ENCODE measurements at regions not wholly inside any gene's neighbourhood (a gene's known extent, or its start where the extent isn't known, plus 50 kb on each side); places are given as distances from the start of the nearest gene placed in this dataset.

DNA sequence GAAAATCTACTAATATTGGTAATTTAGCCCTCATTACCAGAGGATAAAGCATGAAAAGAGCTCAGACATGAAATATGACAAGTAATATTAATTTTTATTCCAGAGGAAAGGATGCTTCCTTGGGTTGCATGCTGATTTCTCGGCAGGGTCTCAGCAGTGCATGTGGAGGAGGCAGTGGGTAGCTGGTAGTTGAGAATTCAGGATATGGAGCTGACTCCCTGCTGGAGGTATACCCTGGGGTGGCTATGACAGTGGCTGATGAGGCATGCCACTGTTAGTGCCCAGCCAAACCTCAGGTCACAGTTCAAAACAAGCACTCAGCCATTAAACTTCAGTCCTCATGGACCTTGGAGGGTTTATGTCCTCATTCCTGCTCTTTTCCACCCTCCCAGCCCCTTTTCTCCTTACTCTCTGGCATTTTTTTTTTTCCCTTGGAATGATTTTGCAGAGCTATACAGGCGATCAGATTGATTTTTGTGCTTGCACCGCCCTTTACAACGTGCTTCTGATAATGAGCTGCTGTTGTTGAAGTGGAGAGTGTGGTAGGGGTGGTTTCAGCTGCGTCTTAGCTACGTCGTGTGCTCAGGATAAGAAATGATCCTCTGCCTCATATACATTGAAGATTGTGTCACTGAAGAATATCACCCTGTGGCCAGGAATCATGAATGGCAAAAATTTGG, 761.9 kb upstream of the MMS22L start:
- peaks cover 25% of the 10 kb centered on the region for H3K4me1 Mint-ChIP-seq
- Histone ChIP-seq H3K27ac (ENCODE audit: low read depth, low read length) (peak overlapping the region; percentile 84), H3K4me1 (ENCODE audit: control insufficient read depth, insufficient read depth, low read length) (peaks cover 1% of the 10 kb centered on the region)

GRCh38 chr6:98047164-98047563, 764.1 kb upstream of the MMS22L start:
- no peak overlapping the region for H3K27ac ChIP-seq (ENCODE audit: low read depth, low read length)
- Mint-ChIP-seq H3K4me1 (peaks cover 13% of the 10 kb centered on the region), H3K27ac (no peak overlapping the region), H3K9me3 (no peaks in the 10 kb centered on the region), H3K4me3 (no peak overlapping the region), H3K27me3 (ENCODE audit: insufficient read depth) (no peaks in the 10 kb centered on the region), H3K36me3 (ENCODE audit: low read depth) (no peaks in the 10 kb centered on the region)
- no peaks in the 10 kb centered on the region for H3K9me3 ChIP-seq (ENCODE audit: control insufficient read depth, low read length)
- H3K4me3 ChIP-seq (ENCODE audit: low read length): no peak overlapping the region
- H3K4me1 ChIP-seq (ENCODE audit: control insufficient read depth, insufficient read depth, low read length): no peaks in the 10 kb centered on the region
- no peaks in the 10 kb centered on the region for H3K36me3 ChIP-seq (ENCODE audit: control insufficient read depth, insufficient read depth, low read length)
- no peaks in the 10 kb centered on the region for H3K27me3 ChIP-seq (ENCODE audit: control insufficient read depth, insufficient read depth, low read length, poor library complexity, severe bottlenecking)
- 86 to 88% methylated on average over 1 to 2 of the region's 2 CpGs for WGBS, 2 experiments (ENCODE audit: insufficient coverage in 1 of 2, insufficient read length in 1 of 2)
- no peak overlapping the region for H3K9ac ChIP-seq (ENCODE audit: extremely low read depth, low read length, poor library complexity, severe bottlenecking)
- no peak for TF ChIP-seq CTCF (conservative IDR thresholded peaks at IDR 0.05)
- no peak for DNase-seq

More for the DNA sequence above, 761.9 kb upstream of the MMS22L start:
- no peak overlapping the region for H3K4me3 ChIP-seq (ENCODE audit: low read length)
- no peaks in the 10 kb centered on the region for H3K9me3 ChIP-seq (ENCODE audit: control insufficient read depth, low read length)
- no peaks in the 10 kb centered on the region for H3K36me3 ChIP-seq (ENCODE audit: control insufficient read depth, insufficient read depth, low read length)
- Mint-ChIP-seq H3K4me3 (no peak overlapping the region), H3K27ac (peak overlapping the region; percentile 53), H3K9me3 (no peaks in the 10 kb centered on the region), H3K36me3 (ENCODE audit: low read depth) (no peaks in the 10 kb centered on the region), H3K27me3 (ENCODE audit: insufficient read depth) (no peaks in the 10 kb centered on the region)
- no peak overlapping the region for H3K9ac ChIP-seq (ENCODE audit: extremely low read depth, low read length, poor library complexity, severe bottlenecking)
- no peak for DNase-seq
- H3K27me3 ChIP-seq (ENCODE audit: control insufficient read depth, insufficient read depth, low read length, poor library complexity, severe bottlenecking): no peaks in the 10 kb centered on the region
- TF ChIP-seq CTCF (conservative IDR thresholded peaks at IDR 0.05): no peak
- WGBS, 2 experiments (ENCODE audit: insufficient coverage in 1 of 2, insufficient read length in 1 of 2): 81% methylated on average over 7 of the region's 7 CpGs; no CpG with 5 or more reads in 1 of the 2 experiments

- WGBS, 2 experiments (ENCODE audit: insufficient coverage in 1 of 2, insufficient read length in 1 of 2): 94% methylated on average over 3 of the region's 3 CpGs; no CpG with 5 or more reads in 1 of the 2 experiments
- no peaks in the 10 kb centered on the region for H3K27me3 Mint-ChIP-seq (ENCODE audit: insufficient read depth)
- H3K4me3 Mint-ChIP-seq: no peak overlapping the region
- peaks cover 13% of the 10 kb centered on the region for H3K4me1 Mint-ChIP-seq
- no peak for DNase-seq
- Histone ChIP-seq H3K4me1 (ENCODE audit: control insufficient read depth, insufficient read depth, low read length) (no peaks in the 10 kb centered on the region), H3K36me3 (ENCODE audit: control insufficient read depth, insufficient read depth, low read length) (no peaks in the 10 kb centered on the region), H3K4me3 (ENCODE audit: low read length) (no peak overlapping the region), H3K9ac (ENCODE audit: extremely low read depth, low read length, poor library complexity, severe bottlenecking) (no peak overlapping the region), H3K27ac (ENCODE audit: low read depth, low read length) (no peak overlapping the region), H3K9me3 (ENCODE audit: control insufficient read depth, low read length) (no peaks in the 10 kb centered on the region), H3K27me3 (ENCODE audit: control insufficient read depth, insufficient read depth, low read length, poor library complexity, severe bottlenecking) (no peaks in the 10 kb centered on the region)
- TF ChIP-seq CTCF (conservative IDR thresholded peaks at IDR 0.05): no peak
- no peak overlapping the region for H3K27ac Mint-ChIP-seq
- no peaks in the 10 kb centered on the region for H3K36me3 Mint-ChIP-seq (ENCODE audit: low read depth)
- no peaks in the 10 kb centered on the region for H3K9me3 Mint-ChIP-seq
Measured at GRCh38 chr6:98047871-98048270, 764.9 kb upstream of the MMS22L start.
